ENCODE measurements at regions not wholly inside any gene's neighbourhood (a gene's known extent, or its start where the extent isn't known, plus 50 kb on each side); places are given as distances from the start of the nearest gene placed in this dataset.

DNA sequence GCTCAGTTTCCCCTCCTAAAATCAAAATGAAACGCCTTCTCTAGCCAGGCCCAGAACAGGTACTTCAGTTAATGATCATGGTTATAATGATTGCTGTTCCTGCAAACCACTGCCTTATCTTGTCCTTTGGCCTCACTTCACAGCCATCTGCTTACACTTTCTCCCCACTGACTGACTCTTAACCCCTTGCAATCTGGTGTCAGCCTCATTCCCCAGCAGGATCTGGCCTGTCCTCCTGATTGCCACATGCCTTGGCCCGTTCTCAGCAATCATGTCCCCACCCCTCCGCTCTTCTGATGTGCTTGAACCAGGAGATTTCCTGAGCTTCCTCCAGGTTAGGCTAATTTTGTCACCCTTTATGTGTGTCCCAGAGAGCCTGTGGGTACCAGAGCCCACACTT is 64.5 kb downstream of the KCNA1 start:
- TF ChIP-seq, protein P1, sequence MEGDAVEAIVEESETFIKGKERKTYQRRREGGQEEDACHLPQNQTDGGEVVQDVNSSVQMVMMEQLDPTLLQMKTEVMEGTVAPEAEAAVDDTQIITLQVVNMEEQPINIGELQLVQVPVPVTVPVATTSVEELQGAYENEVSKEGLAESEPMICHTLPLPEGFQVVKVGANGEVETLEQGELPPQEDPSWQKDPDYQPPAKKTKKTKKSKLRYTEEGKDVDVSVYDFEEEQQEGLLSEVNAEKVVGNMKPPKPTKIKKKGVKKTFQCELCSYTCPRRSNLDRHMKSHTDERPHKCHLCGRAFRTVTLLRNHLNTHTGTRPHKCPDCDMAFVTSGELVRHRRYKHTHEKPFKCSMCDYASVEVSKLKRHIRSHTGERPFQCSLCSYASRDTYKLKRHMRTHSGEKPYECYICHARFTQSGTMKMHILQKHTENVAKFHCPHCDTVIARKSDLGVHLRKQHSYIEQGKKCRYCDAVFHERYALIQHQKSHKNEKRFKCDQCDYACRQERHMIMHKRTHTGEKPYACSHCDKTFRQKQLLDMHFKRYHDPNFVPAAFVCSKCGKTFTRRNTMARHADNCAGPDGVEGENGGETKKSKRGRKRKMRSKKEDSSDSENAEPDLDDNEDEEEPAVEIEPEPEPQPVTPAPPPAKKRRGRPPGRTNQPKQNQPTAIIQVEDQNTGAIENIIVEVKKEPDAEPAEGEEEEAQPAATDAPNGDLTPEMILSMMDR (IDR thresholded peaks at IDR 0.05 in 2 of 3, conservative IDR thresholded peaks at IDR 0.05 in 1 of 3; ENCODE audit: borderline replicate concordance in 1 of 3, insufficient read depth in 1 of 3, low read depth in 2 of 3, low read length in 2 of 3): no peak
- TF ChIP-seq EZH2 (IDR thresholded peaks at IDR 0.05) (no peak), CEBPB (IDR thresholded peaks at IDR 0.05; ENCODE audit: low read depth) (no peak), FOSL1 (IDR thresholded peaks at IDR 0.05; ENCODE audit: low read depth) (no peak), RAD21 (IDR thresholded peaks at IDR 0.05; ENCODE audit: low read depth) (no peak), POLR2A (IDR thresholded peaks at IDR 0.05; ENCODE audit: borderline replicate concordance, extremely low read depth, insufficient read depth, insufficient read length) (no peak)
- TF ChIP-seq, protein P2, sequence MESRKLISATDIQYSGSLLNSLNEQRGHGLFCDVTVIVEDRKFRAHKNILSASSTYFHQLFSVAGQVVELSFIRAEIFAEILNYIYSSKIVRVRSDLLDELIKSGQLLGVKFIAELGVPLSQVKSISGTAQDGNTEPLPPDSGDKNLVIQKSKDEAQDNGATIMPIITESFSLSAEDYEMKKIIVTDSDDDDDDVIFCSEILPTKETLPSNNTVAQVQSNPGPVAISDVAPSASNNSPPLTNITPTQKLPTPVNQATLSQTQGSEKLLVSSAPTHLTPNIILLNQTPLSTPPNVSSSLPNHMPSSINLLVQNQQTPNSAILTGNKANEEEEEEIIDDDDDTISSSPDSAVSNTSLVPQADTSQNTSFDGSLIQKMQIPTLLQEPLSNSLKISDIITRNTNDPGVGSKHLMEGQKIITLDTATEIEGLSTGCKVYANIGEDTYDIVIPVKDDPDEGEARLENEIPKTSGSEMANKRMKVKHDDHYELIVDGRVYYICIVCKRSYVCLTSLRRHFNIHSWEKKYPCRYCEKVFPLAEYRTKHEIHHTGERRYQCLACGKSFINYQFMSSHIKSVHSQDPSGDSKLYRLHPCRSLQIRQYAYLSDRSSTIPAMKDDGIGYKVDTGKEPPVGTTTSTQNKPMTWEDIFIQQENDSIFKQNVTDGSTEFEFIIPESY (IDR thresholded peaks at IDR 0.05; ENCODE audit: extremely low read depth, insufficient replicate concordance, low read length): no peak

All from HCT116 (cell line).